ENCODE measurements at regions not wholly inside any gene's neighbourhood (a gene's known extent, or its start where the extent isn't known, plus 50 kb on each side); places are given as distances from the start of the nearest gene placed in this dataset.

DNA sequence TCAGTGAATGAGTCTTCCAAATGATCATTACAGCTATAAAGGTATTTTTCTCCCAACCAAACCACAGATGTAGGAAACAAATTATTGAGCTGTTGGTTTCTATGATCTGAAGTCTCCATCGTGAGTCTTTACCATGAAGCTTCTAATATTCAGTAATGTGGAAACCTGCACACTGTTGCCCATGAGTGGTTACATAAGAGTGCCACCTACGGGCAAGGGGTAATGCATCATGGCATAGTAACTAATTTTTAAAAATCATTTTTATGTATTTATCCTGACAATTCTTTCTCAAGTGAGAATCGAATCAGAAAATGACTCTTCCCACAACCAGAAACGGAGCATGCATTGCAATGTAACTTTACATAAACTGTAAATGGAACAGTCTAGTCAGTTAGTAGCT is 282.5 kb upstream of the SMARCA2 start:
- Histone ChIP-seq H3K27ac (ENCODE audit: low read length) (no peak overlapping the region), H3K4me2 (ENCODE audit: low read length) (no peak overlapping the region), H3K36me3 (ENCODE audit: insufficient read depth, low read length) (no peaks in the 10 kb centered on the region), H3K27me3 (ENCODE audit: insufficient read depth, low read depth, low read length) (no peaks in the 10 kb centered on the region), H2AFZ (ENCODE audit: low read depth, low read length) (no peak overlapping the region), H3K9me2 (ENCODE audit: insufficient read depth, low read length) (no peaks in the 10 kb centered on the region), H3K4me3 (ENCODE audit: low read length) (no peak overlapping the region), H4K20me1 (ENCODE audit: insufficient read depth) (no peaks in the 10 kb centered on the region), H3K79me2 (replicated peaks; ENCODE audit: insufficient read depth, low read length) (no peaks in the 10 kb centered on the region), H3K9me3 (ENCODE audit: low read length) (no peaks in the 10 kb centered on the region), H3F3A (ENCODE audit: insufficient read depth, low read length, poor library complexity, severe bottlenecking) (no peaks in the 10 kb centered on the region), H3K9ac (ENCODE audit: low read length) (no peak overlapping the region)
- TF ChIP-seq EZH2 (IDR thresholded peaks at IDR 0.05; ENCODE audit: borderline replicate concordance, insufficient read depth, low read length, poor library complexity, severe bottlenecking) (no peak), MXI1 (conservative IDR thresholded peaks at IDR 0.05; ENCODE audit: poor library complexity, severe bottlenecking) (no peak)

DNA sequence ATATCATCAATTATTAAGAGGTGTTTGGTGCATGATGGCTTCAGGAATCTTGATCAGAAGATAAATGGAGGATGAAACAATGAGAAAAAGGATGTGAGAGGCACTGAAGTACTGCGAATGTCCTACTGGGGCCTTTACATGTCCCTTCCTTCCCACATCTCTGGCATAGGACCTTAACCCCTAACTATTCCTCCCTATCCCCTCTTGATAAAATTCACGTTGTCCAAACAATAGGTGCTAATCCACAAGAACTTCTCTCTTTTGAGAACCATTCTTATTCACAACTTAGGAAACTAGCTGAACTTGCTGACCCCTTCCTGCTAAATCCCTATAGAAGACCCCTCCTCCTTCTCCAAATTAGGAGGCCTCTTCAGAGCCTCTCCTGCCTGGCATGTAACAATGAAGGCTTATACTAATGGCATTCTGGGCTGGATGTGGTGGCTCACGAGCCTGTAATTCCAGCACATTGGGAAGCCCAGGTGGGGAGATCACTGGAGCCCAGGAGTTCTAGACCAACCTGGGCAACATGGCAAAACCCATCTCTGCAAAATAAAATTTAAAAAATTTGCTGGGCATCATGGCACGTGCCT is 276.5 kb upstream of the SMARCA2 start:
- H3K27me3 ChIP-seq (ENCODE audit: insufficient read depth, low read depth, low read length) = no peaks in the 10 kb centered on the region
- no peak for TF ChIP-seq EZH2 (IDR thresholded peaks at IDR 0.05; ENCODE audit: borderline replicate concordance, insufficient read depth, low read length, poor library complexity, severe bottlenecking)
- no peak for TF ChIP-seq POLR2AphosphoS5 (IDR thresholded peaks at IDR 0.05)
- TF ChIP-seq, protein P1, sequence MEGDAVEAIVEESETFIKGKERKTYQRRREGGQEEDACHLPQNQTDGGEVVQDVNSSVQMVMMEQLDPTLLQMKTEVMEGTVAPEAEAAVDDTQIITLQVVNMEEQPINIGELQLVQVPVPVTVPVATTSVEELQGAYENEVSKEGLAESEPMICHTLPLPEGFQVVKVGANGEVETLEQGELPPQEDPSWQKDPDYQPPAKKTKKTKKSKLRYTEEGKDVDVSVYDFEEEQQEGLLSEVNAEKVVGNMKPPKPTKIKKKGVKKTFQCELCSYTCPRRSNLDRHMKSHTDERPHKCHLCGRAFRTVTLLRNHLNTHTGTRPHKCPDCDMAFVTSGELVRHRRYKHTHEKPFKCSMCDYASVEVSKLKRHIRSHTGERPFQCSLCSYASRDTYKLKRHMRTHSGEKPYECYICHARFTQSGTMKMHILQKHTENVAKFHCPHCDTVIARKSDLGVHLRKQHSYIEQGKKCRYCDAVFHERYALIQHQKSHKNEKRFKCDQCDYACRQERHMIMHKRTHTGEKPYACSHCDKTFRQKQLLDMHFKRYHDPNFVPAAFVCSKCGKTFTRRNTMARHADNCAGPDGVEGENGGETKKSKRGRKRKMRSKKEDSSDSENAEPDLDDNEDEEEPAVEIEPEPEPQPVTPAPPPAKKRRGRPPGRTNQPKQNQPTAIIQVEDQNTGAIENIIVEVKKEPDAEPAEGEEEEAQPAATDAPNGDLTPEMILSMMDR (IDR thresholded peaks at IDR 0.05; ENCODE audit: poor library complexity, severe bottlenecking) = no peak
- TF ChIP-seq, protein P2, sequence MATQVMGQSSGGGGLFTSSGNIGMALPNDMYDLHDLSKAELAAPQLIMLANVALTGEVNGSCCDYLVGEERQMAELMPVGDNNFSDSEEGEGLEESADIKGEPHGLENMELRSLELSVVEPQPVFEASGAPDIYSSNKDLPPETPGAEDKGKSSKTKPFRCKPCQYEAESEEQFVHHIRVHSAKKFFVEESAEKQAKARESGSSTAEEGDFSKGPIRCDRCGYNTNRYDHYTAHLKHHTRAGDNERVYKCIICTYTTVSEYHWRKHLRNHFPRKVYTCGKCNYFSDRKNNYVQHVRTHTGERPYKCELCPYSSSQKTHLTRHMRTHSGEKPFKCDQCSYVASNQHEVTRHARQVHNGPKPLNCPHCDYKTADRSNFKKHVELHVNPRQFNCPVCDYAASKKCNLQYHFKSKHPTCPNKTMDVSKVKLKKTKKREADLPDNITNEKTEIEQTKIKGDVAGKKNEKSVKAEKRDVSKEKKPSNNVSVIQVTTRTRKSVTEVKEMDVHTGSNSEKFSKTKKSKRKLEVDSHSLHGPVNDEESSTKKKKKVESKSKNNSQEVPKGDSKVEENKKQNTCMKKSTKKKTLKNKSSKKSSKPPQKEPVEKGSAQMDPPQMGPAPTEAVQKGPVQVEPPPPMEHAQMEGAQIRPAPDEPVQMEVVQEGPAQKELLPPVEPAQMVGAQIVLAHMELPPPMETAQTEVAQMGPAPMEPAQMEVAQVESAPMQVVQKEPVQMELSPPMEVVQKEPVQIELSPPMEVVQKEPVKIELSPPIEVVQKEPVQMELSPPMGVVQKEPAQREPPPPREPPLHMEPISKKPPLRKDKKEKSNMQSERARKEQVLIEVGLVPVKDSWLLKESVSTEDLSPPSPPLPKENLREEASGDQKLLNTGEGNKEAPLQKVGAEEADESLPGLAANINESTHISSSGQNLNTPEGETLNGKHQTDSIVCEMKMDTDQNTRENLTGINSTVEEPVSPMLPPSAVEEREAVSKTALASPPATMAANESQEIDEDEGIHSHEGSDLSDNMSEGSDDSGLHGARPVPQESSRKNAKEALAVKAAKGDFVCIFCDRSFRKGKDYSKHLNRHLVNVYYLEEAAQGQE (IDR thresholded peaks at IDR 0.05; ENCODE audit: borderline replicate concordance) = no peak
- no peak for TF ChIP-seq MXI1 (conservative IDR thresholded peaks at IDR 0.05; ENCODE audit: poor library complexity, severe bottlenecking)
- no peak for TF ChIP-seq TAF1 (IDR thresholded peaks at IDR 0.05; ENCODE audit: low read depth)
- no peak for TF ChIP-seq RAD21 (conservative IDR thresholded peaks at IDR 0.05)
- TF ChIP-seq SMC3 (conservative IDR thresholded peaks at IDR 0.05; ENCODE audit: poor library complexity) = no peak
- no peak for TF ChIP-seq EP300 (conservative IDR thresholded peaks at IDR 0.05; ENCODE audit: poor library complexity, severe bottlenecking)
- H2AFZ ChIP-seq (ENCODE audit: low read depth, low read length) = no peak overlapping the region
- H3K4me2 ChIP-seq (ENCODE audit: low read length) = no peak overlapping the region
- no peaks in the 10 kb centered on the region for H3K36me3 ChIP-seq (ENCODE audit: insufficient read depth, low read length)
- H4K20me1 ChIP-seq (ENCODE audit: insufficient read depth) = no peaks in the 10 kb centered on the region
- H3K9me3 ChIP-seq (ENCODE audit: low read length) = no peaks in the 10 kb centered on the region
- no peaks in the 10 kb centered on the region for H3K79me2 ChIP-seq (replicated peaks; ENCODE audit: insufficient read depth, low read length)
- no peaks in the 10 kb centered on the region for H3K9me2 ChIP-seq (ENCODE audit: insufficient read depth, low read length)
- H3K9ac ChIP-seq (ENCODE audit: low read length) = no peak overlapping the region
- no peak overlapping the region for H3K4me3 ChIP-seq (ENCODE audit: low read length)
- H3F3A ChIP-seq (ENCODE audit: insufficient read depth, low read length, poor library complexity, severe bottlenecking) = no peaks in the 10 kb centered on the region
- H3K27ac ChIP-seq (ENCODE audit: low read length) = no peak overlapping the region

All from neural cell (in vitro differentiated cells).